ENCODE measurements at regions not wholly inside any gene's neighbourhood (a gene's known extent, or its start where the extent isn't known, plus 50 kb on each side); places are given as distances from the start of the nearest gene placed in this dataset.
A peak's percentile ranks its signal among the peaks of the same experiment; 100 is the strongest.

DNA sequence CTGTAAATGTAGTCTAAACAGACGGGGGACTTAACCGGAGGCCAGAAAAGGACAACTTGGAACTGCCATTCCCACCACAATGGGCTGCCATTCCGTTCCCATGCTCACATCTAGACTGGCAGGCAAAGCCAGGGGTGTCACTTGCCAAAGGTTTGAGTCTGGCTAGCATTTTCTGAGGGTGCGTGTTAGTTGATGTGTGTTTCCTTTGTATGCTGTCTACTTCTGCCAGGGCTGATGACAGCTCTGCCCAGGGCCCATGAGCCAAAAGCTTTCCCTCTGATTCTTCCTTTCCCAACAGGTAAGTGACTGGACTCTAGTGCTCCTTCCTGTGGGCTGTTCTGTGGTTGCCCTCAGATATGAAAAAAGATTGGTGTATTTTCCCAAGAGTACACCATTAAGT lies 68.0 kb downstream of the ZNF608 start:
- Histone ChIP-seq H3K4me3 (ENCODE audit: low read length in 2 of 2) (no peak overlapping the region), H3K27ac (ENCODE audit: low read depth in 1 of 2, low read length in 2 of 2) (peak overlapping the region in 1 of 2 donors; percentile 92), H3K4me1 (ENCODE audit: control insufficient read depth in 1 of 2, insufficient read depth in 2 of 2, low read length in 2 of 2) (peaks cover 0 to 13% of the 10 kb centered on the region in 2 donors), H3K27me3 (ENCODE audit: control insufficient read depth in 1 of 2, insufficient read depth in 2 of 2, low read length in 1 of 2) (no peaks in the 10 kb centered on the region), H3K9me3 (ENCODE audit: control insufficient read depth, low read length) (no peaks in the 10 kb centered on the region), H3K36me3 (ENCODE audit: control insufficient read depth in 1 of 2, insufficient read depth in 2 of 2, low read length in 1 of 2) (no peaks in the 10 kb centered on the region)
- 16 to 22% methylated on average over 4 of the region's 4 CpGs for WGBS, 2 donors
- no peak for DNase-seq
- intact Hi-C loops (cut with DNase I), result no loop called here
- no peak for ATAC-seq (ENCODE audit: low FRiP score)

DNA sequence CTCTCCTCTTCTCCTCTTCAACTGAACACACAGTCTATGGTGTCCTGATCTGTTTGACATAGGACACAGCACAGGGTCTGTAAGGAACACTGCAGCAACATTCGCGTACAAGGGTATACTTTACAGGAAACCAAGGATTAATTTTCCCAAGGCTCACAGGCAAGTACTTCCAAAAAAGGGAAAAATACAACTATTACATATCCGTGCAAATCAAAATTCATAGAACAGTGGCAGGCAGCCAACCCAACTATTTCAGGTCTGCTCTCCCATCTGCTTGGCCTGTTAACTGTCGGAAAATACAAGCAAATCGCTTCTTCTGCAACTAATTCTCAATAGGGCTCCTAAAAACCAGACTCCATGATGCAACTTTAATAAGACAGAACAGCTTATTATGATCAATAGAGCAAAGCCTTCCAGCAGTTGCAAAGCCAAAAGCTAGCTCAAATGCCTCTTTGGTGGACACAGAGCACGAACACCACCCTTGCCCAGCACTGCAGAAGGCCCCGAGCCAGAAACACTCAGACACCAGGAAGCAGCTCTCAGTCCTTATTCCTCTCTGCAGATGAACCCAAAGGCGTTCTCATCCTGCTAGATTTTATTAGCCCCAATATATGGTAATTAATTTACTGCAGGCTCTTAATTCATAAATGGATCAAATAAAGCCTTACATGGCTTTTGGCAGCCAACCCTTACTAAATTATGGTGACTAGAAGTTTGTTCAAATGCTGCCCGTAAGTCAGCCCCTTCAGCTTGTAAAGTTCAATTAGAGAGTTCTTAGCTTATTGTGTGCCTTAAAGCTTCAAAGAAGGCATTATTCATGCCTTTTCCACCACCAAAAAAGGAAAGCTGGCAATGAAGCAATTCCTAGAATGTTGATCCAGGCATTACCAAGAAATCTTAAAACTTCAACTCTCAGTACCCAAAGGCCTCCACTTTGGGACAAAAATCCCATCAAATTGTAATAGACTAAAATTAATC lies 68.8 kb downstream of the ZNF608 start:
- DNase-seq (no peak), ATAC-seq (ENCODE audit: low FRiP score) (peak; percentile 26)
- Histone ChIP-seq H3K36me3 (ENCODE audit: control insufficient read depth in 1 of 2, insufficient read depth in 2 of 2, low read length in 1 of 2) (no peaks in the 10 kb centered on the region), H3K4me3 (ENCODE audit: low read length in 2 of 2) (peak overlapping the region in 1 of 2 donors; percentile 18), H3K27ac (ENCODE audit: low read depth in 1 of 2, low read length in 2 of 2) (peak overlapping the region; percentile 57 to 64), H3K9me3 (ENCODE audit: control insufficient read depth, low read length) (no peaks in the 10 kb centered on the region), H3K4me1 (ENCODE audit: control insufficient read depth in 1 of 2, insufficient read depth in 2 of 2, low read length in 2 of 2) (peaks cover 0 to 12% of the 10 kb centered on the region in 2 donors), H3K27me3 (ENCODE audit: control insufficient read depth in 1 of 2, insufficient read depth in 2 of 2, low read length in 1 of 2) (no peaks in the 10 kb centered on the region)
- 19 to 23% methylated on average over 9 of the region's 9 CpGs for WGBS, 2 donors
- intact Hi-C loops (cut with DNase I), result no loop called here

DNA sequence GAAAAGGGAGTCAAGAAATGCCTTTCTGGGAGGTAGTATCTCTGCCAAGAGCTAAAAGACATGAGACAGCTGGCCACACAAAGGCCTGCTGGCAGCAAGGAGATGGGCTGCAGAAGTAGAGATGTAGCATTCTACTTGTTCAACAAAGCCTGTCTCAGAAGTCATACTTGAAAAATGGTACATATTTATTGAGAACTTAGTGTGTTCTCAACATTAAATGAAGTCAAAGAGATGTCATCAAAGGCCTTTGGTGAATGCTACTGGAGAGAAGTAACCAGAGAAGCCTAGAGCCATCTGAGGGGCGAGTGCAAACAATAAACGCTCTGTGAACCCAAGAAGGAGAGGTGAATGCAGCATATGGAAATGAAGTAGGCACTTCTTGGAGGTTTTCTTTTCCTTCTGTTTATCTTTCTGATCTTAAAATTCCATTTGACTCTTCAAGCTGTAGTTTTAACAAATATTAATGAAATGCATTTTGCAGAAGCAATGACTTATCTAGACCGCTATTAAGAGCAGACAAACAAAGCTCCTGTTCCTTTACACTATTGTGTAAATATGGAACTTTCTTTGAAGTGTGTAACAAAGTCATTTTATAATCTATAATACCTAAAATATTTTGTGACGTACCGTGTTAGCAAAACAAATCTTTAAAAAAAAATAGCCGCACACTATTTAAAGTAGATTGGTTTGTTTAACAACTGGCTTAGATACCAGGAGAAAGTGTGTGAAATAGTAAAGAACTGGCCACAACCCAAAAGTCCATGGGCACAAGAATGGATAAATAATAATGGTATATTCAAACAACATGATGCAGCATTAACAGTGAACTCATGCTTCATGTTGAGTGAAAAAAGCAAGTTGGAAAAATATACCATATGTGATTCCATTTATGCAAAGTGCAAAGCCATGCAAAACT lies 70.2 kb downstream of the ZNF608 start:
- WGBS, 2 donors, result 65 to 69% methylated on average over 6 of the region's 6 CpGs
- H3K4me1 ChIP-seq (ENCODE audit: control insufficient read depth in 1 of 2, insufficient read depth in 2 of 2, low read length in 2 of 2), result peaks cover 0 to 11% of the 10 kb centered on the region in 2 donors
- ATAC-seq (ENCODE audit: low FRiP score), result no peak
- no peak for DNase-seq
- H3K27me3 ChIP-seq (ENCODE audit: control insufficient read depth in 1 of 2, insufficient read depth in 2 of 2, low read length in 1 of 2), result no peaks in the 10 kb centered on the region
- H3K4me3 ChIP-seq (ENCODE audit: low read length in 2 of 2), result no peak overlapping the region
- no peaks in the 10 kb centered on the region for H3K9me3 ChIP-seq (ENCODE audit: control insufficient read depth, low read length)
- H3K36me3 ChIP-seq (ENCODE audit: control insufficient read depth in 1 of 2, insufficient read depth in 2 of 2, low read length in 1 of 2), result no peaks in the 10 kb centered on the region
- intact Hi-C loops (cut with DNase I), result no loop called here
- no peak overlapping the region for H3K27ac ChIP-seq (ENCODE audit: low read depth in 1 of 2, low read length in 2 of 2)

DNA sequence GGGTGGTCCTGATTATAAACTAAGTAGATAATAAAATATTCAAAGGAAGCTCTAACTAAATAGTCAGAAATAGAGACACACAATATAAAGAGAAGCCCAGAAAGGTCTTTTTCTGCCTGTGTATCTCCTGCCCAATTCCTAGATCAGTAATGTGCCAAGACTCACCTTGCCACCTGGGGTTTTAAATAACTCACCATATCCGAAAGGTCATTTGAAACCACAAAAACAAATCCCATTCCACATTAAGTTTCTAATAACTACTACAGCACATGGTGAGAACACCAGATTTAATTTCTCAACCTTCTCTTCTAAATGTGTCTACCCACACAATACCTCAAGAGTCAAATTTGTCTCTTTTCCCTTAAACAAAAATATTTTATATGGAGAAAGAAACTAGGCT lies 75.2 kb downstream of the ZNF608 start:
- Histone ChIP-seq H3K9me3 (ENCODE audit: control insufficient read depth, low read length) (no peaks in the 10 kb centered on the region), H3K36me3 (ENCODE audit: control insufficient read depth in 1 of 2, insufficient read depth in 2 of 2, low read length in 1 of 2) (no peaks in the 10 kb centered on the region), H3K27ac (ENCODE audit: low read depth in 1 of 2, low read length in 2 of 2) (no peak overlapping the region), H3K27me3 (ENCODE audit: control insufficient read depth in 1 of 2, insufficient read depth in 2 of 2, low read length in 1 of 2) (no peaks in the 10 kb centered on the region), H3K4me3 (ENCODE audit: low read length in 2 of 2) (no peak overlapping the region), H3K4me1 (ENCODE audit: control insufficient read depth in 1 of 2, insufficient read depth in 2 of 2, low read length in 2 of 2) (peaks cover 2 to 7% of the 10 kb centered on the region in 2 donors)
- no peak for ATAC-seq (ENCODE audit: low FRiP score)
- DNase-seq, result no peak
- intact Hi-C loops (cut with DNase I), result no loop called here
- 81 to 86% methylated on average over 1 of the region's 1 CpG for WGBS, 2 donors

DNA sequence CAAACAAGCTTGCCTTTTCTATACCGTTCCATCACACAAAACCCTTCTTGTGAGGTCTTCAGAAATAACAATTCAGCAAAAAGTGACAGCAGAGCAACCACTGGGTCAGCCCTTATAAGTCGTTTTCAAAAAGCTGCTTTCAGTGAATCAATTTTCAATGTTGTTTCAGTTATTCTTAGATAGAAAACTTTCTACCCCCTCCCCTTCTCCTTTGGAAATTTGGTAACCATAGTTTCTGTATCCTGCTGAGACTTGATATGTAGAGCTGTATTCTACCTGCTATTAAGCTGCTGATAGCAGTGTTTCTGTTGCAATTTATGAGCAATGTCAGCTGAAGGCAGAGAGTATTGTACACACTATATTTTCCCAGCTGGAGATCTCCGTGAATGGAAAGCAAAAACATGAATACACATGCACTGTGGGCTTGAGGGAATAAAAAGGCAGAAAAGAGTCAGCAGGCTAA lies 75.7 kb downstream of the ZNF608 start:
- Histone ChIP-seq H3K36me3 (ENCODE audit: control insufficient read depth in 1 of 2, insufficient read depth in 2 of 2, low read length in 1 of 2) (no peaks in the 10 kb centered on the region), H3K4me1 (ENCODE audit: control insufficient read depth in 1 of 2, insufficient read depth in 2 of 2, low read length in 2 of 2) (peaks cover 0 to 7% of the 10 kb centered on the region in 2 donors), H3K27me3 (ENCODE audit: control insufficient read depth in 1 of 2, insufficient read depth in 2 of 2, low read length in 1 of 2) (no peaks in the 10 kb centered on the region), H3K9me3 (ENCODE audit: control insufficient read depth, low read length) (no peaks in the 10 kb centered on the region), H3K4me3 (ENCODE audit: low read length in 2 of 2) (no peak overlapping the region), H3K27ac (ENCODE audit: low read depth in 1 of 2, low read length in 2 of 2) (no peak overlapping the region)
- ATAC-seq (ENCODE audit: low FRiP score) (no peak), DNase-seq (no peak)
- WGBS, 2 donors, result 31 to 33% methylated on average over 3 of the region's 3 CpGs
- intact Hi-C loops (cut with DNase I), result no loop called here

DNA sequence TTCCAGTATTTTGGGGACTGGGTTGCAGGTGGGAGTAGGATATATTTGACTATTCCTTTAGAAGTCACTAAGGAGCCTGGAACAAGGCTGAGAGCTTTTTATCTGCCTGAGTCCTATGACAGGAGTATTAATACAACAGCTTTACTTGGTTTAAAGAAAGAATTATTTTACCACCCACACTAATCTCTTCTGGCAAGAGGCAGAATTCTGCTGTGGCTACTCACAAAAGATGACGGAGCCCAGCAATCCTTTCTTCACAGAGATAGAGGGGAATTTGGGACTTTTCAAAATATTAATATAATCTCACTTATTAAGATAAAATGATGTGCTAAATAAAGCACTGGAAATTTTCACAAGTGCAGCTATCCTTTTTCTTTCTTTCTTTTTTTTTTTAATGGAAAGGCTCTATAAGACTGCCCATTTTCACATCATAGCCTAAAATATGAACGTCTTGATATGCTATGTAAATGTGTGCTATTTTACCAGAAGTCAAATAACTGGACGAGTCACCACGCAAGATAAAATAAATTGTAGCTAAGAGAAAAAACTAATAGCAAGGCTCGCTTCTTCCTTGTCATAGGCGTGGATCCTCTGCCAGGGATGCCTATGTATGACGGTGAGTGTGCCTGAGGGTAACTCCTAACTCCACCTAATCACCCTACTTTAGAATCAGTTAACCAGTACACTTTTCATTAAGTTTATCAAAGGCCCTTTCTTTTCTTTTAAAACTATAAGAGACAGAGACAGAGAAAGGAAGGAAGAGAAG lies 76.3 kb downstream of the ZNF608 start:
- no peaks in the 10 kb centered on the region for H3K36me3 ChIP-seq (ENCODE audit: control insufficient read depth in 1 of 2, insufficient read depth in 2 of 2, low read length in 1 of 2)
- intact Hi-C loops (cut with DNase I), result no loop called here
- no peak for DNase-seq
- peak overlapping the region in 1 of 2 donors; percentile 18 for H3K4me3 ChIP-seq (ENCODE audit: low read length in 2 of 2)
- H3K4me1 ChIP-seq (ENCODE audit: control insufficient read depth in 1 of 2, insufficient read depth in 2 of 2, low read length in 2 of 2), result peaks cover 0 to 7% of the 10 kb centered on the region in 2 donors
- H3K27me3 ChIP-seq (ENCODE audit: control insufficient read depth in 1 of 2, insufficient read depth in 2 of 2, low read length in 1 of 2), result no peaks in the 10 kb centered on the region
- no peak overlapping the region for H3K27ac ChIP-seq (ENCODE audit: low read depth in 1 of 2, low read length in 2 of 2)
- WGBS, 2 donors, result 38 to 39% methylated on average over 7 of the region's 7 CpGs
- H3K9me3 ChIP-seq (ENCODE audit: control insufficient read depth, low read length), result no peaks in the 10 kb centered on the region
- no peak for ATAC-seq (ENCODE audit: low FRiP score)

DNA sequence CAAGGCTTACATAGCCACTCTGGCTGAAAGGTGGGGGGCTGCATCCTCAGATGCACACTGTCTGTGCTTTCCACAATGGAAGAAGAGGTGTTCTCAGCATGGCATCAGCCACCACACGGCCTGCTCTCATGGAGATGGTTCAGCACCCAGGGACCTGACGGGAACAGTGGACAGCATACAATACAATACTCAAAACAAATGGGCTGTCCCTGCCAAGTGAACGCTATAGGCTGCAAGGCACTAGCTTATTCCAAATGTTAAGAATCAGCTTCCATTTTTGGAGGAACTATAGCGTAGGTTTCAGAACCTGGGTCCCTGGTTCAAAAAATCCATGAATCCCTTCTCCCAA lies 77.2 kb downstream of the ZNF608 start:
- DNase-seq (no peak), ATAC-seq (ENCODE audit: low FRiP score) (no peak)
- H3K36me3 ChIP-seq (ENCODE audit: control insufficient read depth in 1 of 2, insufficient read depth in 2 of 2, low read length in 1 of 2), result no peaks in the 10 kb centered on the region
- H3K4me3 ChIP-seq (ENCODE audit: low read length in 2 of 2), result no peak overlapping the region
- 80 to 81% methylated on average over 4 of the region's 4 CpGs for WGBS, 2 donors
- no peak overlapping the region for H3K27ac ChIP-seq (ENCODE audit: low read depth in 1 of 2, low read length in 2 of 2)
- H3K27me3 ChIP-seq (ENCODE audit: control insufficient read depth in 1 of 2, insufficient read depth in 2 of 2, low read length in 1 of 2), result no peaks in the 10 kb centered on the region
- intact Hi-C loops (cut with DNase I), result no loop called here
- H3K9me3 ChIP-seq (ENCODE audit: control insufficient read depth, low read length), result no peaks in the 10 kb centered on the region
- peaks cover 0 to 7% of the 10 kb centered on the region in 2 donors for H3K4me1 ChIP-seq (ENCODE audit: control insufficient read depth in 1 of 2, insufficient read depth in 2 of 2, low read length in 2 of 2)
